HAP-1 (cell line): ENCODE measurements at regions not wholly inside any gene's neighbourhood (a gene's known extent, or its start where the extent isn't known, plus 50 kb on each side); places are given as distances from the start of the nearest gene placed in this dataset.

Experiments
- DNase-seq, 2 experiments: peaks; one replicate each; pipeline ENCODE4 v3.0.0-alpha.2; 2016 to 2020; ENCODE audit warnings: low spot score in 2 of 2
- H3K27me3 ChIP-seq: fragments of 250-450 bp; sonication (Bioruptor Pico); 2 replicates; pipeline ENCODE4 v1.5.1; 2020; ENCODE audit warnings: low read depth, mild to moderate bottlenecking, moderate library complexity
- H3K36me3 ChIP-seq: fragments of 250-450 bp; sonication (Bioruptor Pico); replicated peaks from 2 replicates; pipeline ENCODE4 v1.5.1; 2020; ENCODE audit warnings: mild to moderate bottlenecking
- H3K4me1 ChIP-seq: fragments of 250-450 bp; sonication (Bioruptor Pico); 2 replicates; pipeline ENCODE4 v1.5.1; 2020; ENCODE audit warnings: mild to moderate bottlenecking
- H3K4me3 ChIP-seq: fragments of 250-450 bp; sonication (Bioruptor Pico); 2 replicates; pipeline ENCODE4 v1.5.1; 2020; ENCODE audit warnings: mild to moderate bottlenecking, moderate library complexity
- H3K9me3 ChIP-seq: fragments of 250-450 bp; sonication (Bioruptor Pico); 2 replicates; pipeline ENCODE4 v1.5.1; 2020; ENCODE audit warnings: mild to moderate bottlenecking, moderate library complexity
- in situ Hi-C: fragments of 300-500 bp; cut with MboI; formaldehyde crosslinking; loops from 3 replicates; pipeline ENCODE4 v1.14.3; 2020; ENCODE audit warnings: low sequenced_read_pairs, inconsistent platforms, mixed read lengths

- Histone ChIP-seq H3K27me3 (no peaks in the 10 kb centered on the region), H3K36me3 (no peaks in the 10 kb centered on the region), H3K9me3 (no peaks in the 10 kb centered on the region), H3K4me1 (peaks cover 15% of the 10 kb centered on the region), H3K4me3 (no peak overlapping the region)
- DNase-seq = no peak
- in situ Hi-C loops = no loop called here
Measured at GRCh38 chr2:42910645-42911405, 118.4 kb upstream of the HAAO start.

DNA sequence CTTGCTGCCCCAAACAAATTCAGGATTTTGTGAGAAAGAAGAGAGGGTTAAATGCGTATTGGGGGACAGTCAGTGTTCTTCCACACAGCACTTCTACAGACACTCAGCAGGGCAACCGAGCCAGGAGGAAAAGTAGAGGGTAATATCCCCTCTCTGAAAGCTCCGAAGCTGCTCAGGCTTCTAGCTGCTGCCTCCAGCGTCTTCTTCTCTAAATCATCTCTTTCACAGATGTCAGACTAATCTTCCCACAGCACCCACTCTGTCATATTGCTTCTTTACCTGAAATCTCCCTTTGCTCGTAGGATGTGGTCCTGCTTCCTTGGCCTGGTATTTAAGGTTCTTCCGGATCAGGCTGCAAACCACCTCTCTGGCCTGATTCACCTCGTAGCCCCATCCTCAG lies 117.6 kb upstream of the HAAO start:
- DNase-seq = no peak
- H3K4me1 ChIP-seq = peaks cover 15% of the 10 kb centered on the region
- H3K4me3 ChIP-seq = no peak overlapping the region
- H3K36me3 ChIP-seq = no peaks in the 10 kb centered on the region
- no peaks in the 10 kb centered on the region for H3K27me3 ChIP-seq
- in situ Hi-C loops = no loop called here
- no peaks in the 10 kb centered on the region for H3K9me3 ChIP-seq

- Histone ChIP-seq H3K36me3 (no peaks in the 10 kb centered on the region), H3K27me3 (no peaks in the 10 kb centered on the region), H3K4me3 (no peak overlapping the region), H3K4me1 (peaks cover 15% of the 10 kb centered on the region), H3K9me3 (no peaks in the 10 kb centered on the region)
- in situ Hi-C loops = no loop called here
- no peak for DNase-seq
Measured at GRCh38 chr2:42908518-42909200, 116.3 kb upstream of the HAAO start.

GRCh38 chr2:42907835-42908234 lies 115.5 kb upstream of the HAAO start:
- Histone ChIP-seq H3K27me3 (no peaks in the 10 kb centered on the region), H3K9me3 (no peaks in the 10 kb centered on the region), H3K4me1 (peaks cover 15% of the 10 kb centered on the region), H3K36me3 (no peaks in the 10 kb centered on the region), H3K4me3 (no peak overlapping the region)
- DNase-seq = no peak
- in situ Hi-C loops = no loop called here

- DNase-seq = peak; percentile 72 to 82
- Histone ChIP-seq H3K36me3 (no peaks in the 10 kb centered on the region), H3K4me1 (peaks cover 15% of the 10 kb centered on the region), H3K4me3 (no peak overlapping the region), H3K27me3 (no peaks in the 10 kb centered on the region), H3K9me3 (no peaks in the 10 kb centered on the region)
- in situ Hi-C loops = no loop called here
Measured at GRCh38 chr2:42906557-42907411, 114.4 kb upstream of the HAAO start.

DNA sequence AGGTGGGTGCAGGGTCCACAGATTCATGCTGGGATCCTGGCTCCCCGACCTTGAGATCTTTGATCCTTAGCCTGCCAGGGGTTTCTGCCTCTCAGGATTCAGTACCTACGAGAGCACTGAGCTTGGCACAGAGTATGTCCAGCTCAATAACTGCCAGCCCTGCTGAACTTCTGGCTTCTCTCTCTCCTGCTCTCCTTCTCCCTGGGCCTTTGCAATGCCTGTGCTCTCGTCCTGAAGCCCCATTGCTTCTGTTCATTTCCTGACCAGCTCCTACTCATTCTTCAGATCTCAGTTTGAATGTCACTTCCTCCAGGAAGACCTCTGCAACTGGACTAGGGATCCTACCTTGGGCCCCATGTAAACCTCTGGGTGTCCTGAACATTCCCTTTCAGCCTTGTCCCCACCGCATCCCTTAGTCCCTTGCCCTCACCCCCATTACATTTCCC lies 113.8 kb upstream of the HAAO start:
- in situ Hi-C loops = no loop called here
- Histone ChIP-seq H3K9me3 (no peaks in the 10 kb centered on the region), H3K36me3 (no peaks in the 10 kb centered on the region), H3K27me3 (no peaks in the 10 kb centered on the region), H3K4me1 (peaks cover 15% of the 10 kb centered on the region), H3K4me3 (no peak overlapping the region)
- DNase-seq = no peak

DNA sequence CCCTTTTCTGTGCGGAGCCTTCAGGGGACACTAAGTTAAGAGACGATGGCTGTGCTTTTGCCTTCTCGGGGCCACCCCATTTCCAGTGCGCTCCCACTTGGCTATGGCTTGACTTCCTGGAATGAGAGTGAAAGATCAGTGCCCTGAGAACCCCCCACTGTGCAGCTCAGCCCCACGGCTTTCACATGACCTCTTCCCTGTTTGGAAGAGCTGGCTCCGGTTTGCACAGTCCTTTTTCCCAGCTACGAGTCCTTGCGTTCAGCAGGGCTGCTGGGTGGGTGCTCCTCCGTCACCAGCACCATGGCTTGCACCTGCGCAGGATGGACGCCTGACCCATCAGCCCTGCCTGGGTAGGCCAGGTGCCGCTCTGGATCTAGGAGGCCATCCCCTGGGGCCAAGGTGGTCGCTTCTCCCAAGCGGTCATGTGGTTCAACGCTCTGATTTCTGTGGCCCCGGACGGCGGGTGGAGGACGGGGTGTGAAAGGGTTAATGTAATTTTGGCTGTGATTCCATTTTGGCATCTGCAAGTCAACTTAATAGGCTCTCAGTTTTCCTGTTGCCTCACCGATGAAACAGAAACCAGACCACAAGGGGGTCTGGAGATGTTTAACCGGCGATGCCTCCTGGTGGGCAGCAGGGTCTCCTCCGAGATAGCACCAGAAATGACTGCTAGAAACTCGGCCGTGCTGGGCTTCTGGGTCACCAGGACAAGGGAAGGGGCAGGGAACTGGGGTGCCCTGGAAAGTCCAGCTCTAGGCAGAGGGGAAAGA lies 113.1 kb upstream of the HAAO start:
- in situ Hi-C loops = no loop called here

DNA sequence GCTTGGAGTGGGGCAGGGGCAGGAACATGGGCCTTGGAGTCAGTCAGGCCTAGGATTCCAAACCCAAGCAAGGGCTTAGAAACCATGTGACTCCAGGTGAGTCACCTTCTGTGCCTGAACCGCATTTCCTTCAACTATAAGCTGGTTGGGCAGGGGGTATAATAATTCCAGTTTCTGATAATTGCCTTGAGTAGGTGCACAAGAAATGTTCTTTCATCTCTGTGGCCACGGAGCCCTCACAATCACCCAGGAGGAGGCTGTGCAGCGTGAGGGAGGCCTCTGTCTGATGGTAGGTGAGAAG lies 112.1 kb upstream of the HAAO start:
- DNase-seq = no peak
- in situ Hi-C loops = no loop called here
- peaks cover 15% of the 10 kb centered on the region for H3K4me1 ChIP-seq
- no peaks in the 10 kb centered on the region for H3K27me3 ChIP-seq
- H3K4me3 ChIP-seq = no peak overlapping the region
- H3K9me3 ChIP-seq = no peaks in the 10 kb centered on the region
- H3K36me3 ChIP-seq = no peaks in the 10 kb centered on the region

More for the DNA sequence above, 113.1 kb upstream of the HAAO start:
- Histone ChIP-seq H3K36me3 (no peaks in the 10 kb centered on the region), H3K9me3 (no peaks in the 10 kb centered on the region), H3K4me3 (no peak overlapping the region), H3K4me1 (peaks cover 15% of the 10 kb centered on the region), H3K27me3 (no peaks in the 10 kb centered on the region)
- no peak for DNase-seq

DNA sequence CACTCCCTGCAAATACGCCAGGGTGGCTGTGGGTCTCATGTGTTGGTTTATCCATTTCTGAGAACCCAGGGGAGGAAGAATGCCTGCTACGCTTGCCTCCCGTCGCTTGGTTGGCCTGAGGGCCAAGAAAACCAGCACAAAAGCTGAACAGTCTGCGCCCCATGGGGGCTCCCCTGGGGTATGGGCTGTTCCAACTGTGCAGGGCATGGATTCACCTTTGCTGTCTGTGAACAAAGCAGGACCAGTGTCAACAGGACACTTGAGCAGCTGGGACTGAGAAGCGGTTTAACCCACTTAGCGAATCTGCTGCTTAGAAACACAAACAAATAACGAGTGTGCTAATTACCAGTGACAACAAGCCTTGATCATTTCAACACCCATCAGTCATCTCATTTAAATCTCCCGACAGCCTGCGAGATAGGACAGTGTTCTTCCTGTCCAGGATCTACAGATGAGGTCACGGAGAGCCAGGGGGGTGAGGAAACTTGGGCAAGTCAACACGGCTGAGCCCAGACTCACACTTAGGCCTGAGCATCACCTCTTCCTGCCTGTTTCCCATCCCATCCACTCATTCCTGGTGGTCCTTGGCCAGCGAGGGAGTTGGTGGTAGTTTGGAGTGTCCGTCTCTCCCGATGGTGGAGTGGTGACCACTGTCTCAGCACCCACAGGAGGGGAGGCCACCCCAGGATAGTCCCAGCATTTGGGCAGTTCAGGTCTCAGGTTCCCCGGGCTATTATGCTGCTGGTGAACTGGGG lies 111.6 kb upstream of the HAAO start:
- DNase-seq = no peak
- H3K4me1 ChIP-seq = peaks cover 15% of the 10 kb centered on the region
- in situ Hi-C loops = no loop called here
- H3K36me3 ChIP-seq = no peaks in the 10 kb centered on the region
- no peaks in the 10 kb centered on the region for H3K9me3 ChIP-seq
- H3K4me3 ChIP-seq = no peak overlapping the region
- no peaks in the 10 kb centered on the region for H3K27me3 ChIP-seq

- no peak for DNase-seq
- Histone ChIP-seq H3K27me3 (no peaks in the 10 kb centered on the region), H3K36me3 (no peaks in the 10 kb centered on the region), H3K4me1 (peaks cover 15% of the 10 kb centered on the region), H3K9me3 (no peaks in the 10 kb centered on the region), H3K4me3 (no peak overlapping the region)
- in situ Hi-C loops = no loop called here
Measured at GRCh38 chr2:42902939-42903709, 110.7 kb upstream of the HAAO start.

DNA sequence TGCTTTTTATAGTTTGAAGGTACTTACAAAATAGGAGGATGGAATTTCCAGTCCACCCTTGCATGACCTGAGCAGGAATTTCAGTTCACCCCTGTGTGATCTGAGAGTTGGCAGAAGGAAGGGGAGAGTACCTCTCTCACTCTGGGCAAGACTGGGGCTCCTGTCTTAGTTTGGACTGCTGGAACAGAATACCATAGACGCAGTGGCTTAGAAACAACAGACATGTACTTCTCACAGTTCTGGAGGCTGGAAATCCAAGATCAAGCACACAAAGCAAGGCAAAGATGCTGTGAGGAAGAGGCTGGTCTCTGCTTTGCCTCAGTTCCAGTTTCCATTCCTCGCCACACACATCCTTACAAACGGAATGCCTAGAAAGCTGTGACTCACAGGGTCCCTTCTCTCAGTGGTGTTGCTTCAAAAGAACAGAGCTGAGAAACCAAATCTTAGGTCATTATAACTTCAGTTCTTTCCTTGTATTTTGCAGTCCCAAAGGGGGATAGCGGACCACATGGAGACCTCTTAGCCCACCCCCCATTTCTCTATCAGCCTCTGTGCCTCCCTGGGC lies 108.8 kb upstream of the HAAO start:
- DNase-seq = no peak
- Histone ChIP-seq H3K9me3 (no peaks in the 10 kb centered on the region), H3K4me1 (peaks cover 4% of the 10 kb centered on the region), H3K36me3 (no peaks in the 10 kb centered on the region), H3K27me3 (no peaks in the 10 kb centered on the region), H3K4me3 (no peak overlapping the region)
- in situ Hi-C loops = no loop called here

DNA sequence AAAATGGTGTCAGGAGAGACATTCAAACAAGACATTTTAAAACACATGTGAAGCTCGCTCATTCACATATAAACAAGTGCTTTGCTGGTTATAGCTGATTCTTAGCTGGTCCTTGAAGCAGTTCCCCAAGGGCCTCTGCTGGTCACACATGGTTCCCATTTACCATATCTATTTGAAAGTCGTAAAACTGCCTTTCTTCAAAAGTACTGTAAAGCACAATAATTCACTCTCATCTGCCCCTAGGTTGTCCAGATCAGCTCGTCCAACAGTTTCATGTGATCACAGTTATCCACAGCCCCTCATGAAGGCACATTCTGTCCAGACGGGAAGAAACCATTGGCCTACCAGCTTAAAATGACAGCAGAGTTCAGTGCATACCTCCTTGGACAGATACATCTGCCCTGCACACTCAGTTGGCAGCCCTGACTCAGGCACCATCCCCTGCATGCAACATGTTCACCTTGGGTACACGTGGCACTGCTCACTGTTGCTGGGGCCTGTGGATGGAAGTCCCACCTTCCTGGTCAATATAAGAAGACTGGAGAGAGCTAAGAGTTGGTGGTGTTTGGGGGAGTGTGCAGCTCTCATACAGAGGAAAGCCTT lies 108.0 kb upstream of the HAAO start:
- no peaks in the 10 kb centered on the region for H3K36me3 ChIP-seq
- no peaks in the 10 kb centered on the region for H3K27me3 ChIP-seq
- H3K9me3 ChIP-seq = no peaks in the 10 kb centered on the region
- no peak for DNase-seq
- no peak overlapping the region for H3K4me3 ChIP-seq
- in situ Hi-C loops = no loop called here
- H3K4me1 ChIP-seq = no peaks in the 10 kb centered on the region
